HG03378 (cell line): ENCODE measurements at regions not wholly inside any gene's neighbourhood (a gene's known extent, or its start where the extent isn't known, plus 50 kb on each side); places are given as distances from the start of the nearest gene placed in this dataset.
A peak's percentile ranks its signal among the peaks of the same experiment; 100 is the strongest.
"Not testable (repeated sequence)": the region's sequence is repeated elsewhere in the genome, so short reads cannot be mapped to it uniquely, and the experiment has no call there.

Experiments used
- ATAC-seq: cut with Tn5 transposase; IDR thresholded peaks from one replicate; pipeline ENCODE4 v1.9.1; 2021; ENCODE audit warnings: mild to moderate bottlenecking, moderate library complexity; ENCODE audit not compliant: unreplicated experiment

DNA sequence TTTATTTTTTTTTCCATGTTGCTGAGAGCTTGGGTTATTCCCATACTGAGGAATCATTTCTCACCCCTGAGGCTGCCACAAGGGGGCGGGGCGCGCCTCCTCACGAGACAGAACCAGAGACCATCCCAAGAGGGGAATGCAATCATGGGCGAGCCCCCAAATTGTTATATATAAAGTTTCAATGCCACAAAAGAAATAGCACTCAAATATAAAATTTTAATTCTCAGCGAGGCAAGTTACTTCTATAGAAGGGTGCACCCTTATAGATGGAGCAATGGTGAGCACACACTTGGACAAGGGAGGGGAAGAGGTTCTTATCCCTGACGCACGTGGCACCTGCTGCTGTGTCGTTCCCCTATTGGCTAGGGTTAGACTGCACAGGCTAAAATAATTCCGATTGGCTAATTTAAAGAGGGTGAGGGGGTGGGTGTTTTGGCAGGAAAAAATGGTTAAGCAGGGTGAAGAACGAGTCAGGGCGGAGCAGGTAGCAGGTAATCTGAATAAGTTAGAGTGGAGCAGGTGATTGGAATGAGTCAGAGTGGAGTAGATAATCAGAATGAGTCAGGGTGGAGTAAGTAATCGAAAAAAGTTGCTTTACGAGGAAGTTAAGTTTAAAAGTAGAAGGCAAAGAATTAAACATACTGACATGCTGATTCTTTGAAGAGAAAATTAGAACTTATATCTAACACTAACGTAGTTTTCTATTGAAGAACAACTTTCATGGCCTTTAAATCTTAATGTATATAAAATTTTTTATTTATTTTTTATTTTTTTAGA is 177.5 kb downstream of the MTCL1 start:
- no peak for ATAC-seq

DNA sequence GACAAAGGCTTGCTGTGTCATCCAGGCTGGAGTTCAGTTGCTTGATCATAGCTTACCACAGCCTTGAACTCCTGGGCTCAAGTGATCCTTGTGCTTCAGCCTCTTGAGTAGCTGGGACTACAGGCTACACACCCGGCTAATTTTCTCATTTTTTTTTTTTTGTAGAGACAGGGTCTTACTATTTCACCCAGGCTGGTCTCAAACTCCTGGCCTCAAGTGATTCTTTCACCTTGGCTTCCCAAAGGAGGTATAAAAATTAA is 178.0 kb downstream of the MTCL1 start:
- no peak for ATAC-seq

DNA sequence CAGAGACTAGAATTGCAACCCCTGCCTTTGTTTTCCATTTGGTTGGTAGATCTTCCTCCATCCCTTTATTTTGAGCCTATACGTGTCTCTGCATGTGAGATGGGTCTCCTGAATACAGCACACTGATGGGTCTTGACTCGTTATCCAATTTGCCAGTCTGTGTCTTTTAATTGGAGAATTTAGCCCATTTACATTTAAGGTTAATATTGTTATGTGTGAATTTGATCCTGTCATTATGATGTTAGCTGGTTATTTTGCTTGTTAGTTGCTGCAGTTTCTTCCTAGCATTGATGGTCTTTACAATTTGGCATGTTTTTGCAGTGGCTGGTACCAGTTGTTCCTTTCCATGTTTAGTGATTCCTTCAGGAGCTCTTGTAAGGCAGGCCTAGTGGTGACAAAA is 182.5 kb downstream of the MTCL1 start:
- ATAC-seq: not testable (repeated sequence)

GRCh38 chr18:8889489-8889888 is 184.1 kb downstream of the MTCL1 start:
- no peak for ATAC-seq

DNA sequence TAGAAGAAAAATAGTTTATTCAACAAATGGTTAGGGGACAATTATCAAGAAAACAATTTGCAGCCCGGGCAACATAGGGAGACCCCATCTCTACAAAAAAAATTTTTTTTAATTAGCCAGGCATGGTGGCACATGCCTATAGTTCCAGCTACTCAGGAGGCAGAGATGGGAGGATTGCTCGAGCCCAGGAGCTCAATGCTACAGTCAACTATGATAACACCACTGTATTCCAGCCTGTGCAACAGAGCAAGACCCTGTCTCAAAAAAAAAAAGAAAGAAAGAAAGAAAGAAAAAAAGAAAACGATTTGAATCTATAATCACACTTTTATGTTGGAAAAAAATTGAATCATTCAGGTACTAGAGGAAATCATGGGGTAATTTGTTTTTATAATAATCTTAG is 185.1 kb downstream of the MTCL1 start:
- not testable (repeated sequence) for ATAC-seq

- ATAC-seq: no peak
Observed at GRCh38 chr18:8890957-8891464, 185.7 kb downstream of the MTCL1 start.

DNA sequence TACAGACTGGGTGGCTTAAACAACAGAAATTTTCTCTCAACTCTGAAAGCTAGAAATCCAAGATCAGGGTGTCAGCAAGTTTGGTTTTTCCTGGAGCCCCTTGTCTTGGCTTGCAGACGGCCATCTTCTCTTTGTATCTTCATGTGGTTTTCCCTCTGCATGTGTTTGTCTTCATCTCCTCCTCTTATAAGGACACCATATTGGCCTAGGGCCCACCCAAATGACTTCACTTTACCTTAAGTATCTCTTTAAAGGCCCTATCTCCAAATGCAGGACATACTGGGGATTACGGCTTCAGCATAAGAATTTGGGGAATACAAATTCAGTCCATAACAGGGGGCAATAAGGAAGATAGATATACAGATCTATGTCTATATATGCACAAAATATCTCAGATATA is 187.9 kb downstream of the MTCL1 start:
- no peak for ATAC-seq

DNA sequence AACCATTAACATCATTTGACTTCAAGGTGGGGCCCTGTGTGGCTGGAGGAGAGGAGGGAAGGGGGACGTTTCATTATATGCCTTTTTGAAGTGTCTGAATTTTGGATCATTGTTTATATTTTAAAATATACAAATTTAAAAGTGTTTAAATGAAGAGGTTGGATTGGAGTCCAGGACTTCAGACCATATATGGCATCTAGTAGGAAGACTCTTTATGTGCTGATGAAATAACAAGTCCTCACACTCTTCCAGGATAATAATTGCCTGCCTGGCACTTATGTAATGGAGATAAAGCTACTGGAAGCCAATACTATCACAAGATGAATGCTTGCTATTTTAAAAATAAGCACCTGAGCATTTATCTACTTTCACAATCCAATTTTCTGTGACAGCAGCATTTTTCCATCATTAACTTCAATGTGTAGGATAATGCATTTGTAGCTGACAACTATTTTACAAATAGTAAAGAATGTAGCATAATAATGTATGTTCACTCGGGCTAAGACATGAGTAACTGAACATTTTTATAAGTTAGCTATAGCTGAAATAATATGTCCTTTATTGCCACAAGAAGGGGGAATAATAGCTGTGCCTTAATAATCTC is 188.4 kb downstream of the MTCL1 start:
- no peak for ATAC-seq

DNA sequence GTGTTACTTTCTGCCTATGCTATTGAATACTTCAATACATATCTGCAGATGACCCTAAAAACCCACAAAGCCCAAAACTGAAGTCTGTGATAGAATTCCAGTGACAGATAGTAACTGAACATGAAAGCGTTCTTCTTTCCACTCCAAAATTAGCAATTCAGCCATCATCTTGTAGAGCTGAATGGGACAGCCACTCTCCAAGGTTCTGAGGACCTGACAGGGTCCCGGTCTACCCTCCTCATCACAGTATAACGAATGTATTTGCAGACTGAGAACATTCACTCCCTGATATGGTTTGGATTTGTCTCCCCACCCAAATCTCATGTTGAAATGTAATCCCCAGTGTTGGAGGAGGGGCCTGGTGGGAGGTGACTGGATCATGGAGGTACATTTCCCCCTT is 189.5 kb downstream of the MTCL1 start:
- no peak for ATAC-seq

DNA sequence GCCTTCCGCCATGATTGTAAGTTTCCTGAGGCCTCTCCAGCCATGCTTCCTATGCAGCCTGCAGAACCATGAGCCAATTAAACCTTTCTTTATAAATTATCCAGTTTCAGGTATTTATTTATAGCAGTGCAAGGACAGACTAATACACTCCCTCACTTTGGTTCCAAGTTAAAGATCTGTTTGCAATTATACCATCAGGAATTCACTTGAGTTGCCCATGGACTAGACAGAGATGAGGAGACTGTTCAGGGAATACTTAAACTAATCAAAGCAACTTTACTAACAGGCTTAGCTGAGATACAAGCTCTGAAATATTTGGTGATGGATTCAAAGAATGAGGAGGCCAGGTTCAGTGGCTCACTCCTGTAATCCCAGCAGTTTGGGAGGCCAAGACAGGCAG is 190.0 kb downstream of the MTCL1 start:
- ATAC-seq: no peak

DNA sequence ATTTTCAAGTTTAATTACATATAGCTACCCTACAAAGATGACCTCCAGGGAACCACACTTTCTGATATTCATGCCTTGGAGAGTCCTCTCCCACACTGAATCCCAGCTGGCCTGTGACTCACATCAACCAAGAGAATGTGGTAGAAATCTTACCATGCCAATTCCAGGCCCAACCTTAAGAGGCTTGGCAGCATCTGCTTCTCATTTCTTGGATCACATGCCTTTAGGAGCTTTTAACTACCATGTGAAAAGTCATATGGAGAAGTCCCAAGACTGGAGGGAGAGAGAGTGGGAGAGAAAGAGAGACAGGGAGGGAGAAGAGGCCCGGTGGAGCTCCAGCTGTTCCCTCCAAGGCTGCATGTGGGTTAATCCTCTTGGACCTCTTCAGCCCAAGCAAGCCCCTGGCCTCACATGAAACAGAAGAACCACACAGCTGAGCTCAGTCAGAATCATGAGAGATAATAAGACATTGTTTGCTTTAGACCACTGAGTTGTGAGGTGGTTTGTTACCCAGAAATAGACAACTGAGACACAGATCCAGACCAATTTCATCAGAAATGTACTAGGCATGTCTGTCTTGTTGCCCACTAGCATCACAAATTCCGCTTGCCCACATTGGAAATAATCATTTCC is 190.7 kb downstream of the MTCL1 start:
- ATAC-seq: no peak

GRCh38 chr18:8899000-8899399 is 193.6 kb downstream of the MTCL1 start:
- ATAC-seq: no peak

DNA sequence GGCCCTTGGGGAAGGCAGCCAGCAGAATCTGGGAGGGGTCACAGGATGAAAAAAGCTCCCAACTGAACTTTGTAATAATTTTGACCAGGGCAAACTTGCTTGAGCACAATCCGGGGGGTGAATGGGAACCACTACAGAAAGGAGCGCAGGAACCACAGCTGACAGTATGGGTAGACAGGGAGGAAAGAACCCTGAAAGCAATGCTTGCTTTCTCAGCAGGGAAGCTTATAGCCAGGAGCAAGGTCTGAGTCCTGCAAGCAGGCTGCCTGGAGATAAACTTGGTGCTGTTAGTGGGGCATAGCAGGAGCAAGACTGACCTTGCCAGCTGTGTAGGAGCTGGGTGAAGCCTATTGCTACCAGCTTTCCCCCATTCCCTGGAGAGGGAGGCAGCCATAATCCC is 195.2 kb downstream of the MTCL1 start:
- ATAC-seq: no peak

- no peak for ATAC-seq
Observed at GRCh38 chr18:8901019-8901418, 195.7 kb downstream of the MTCL1 start.

GRCh38 chr18:8904316-8904715 is 198.2 kb upstream of the NDUFV2 start:
- ATAC-seq: no peak

DNA sequence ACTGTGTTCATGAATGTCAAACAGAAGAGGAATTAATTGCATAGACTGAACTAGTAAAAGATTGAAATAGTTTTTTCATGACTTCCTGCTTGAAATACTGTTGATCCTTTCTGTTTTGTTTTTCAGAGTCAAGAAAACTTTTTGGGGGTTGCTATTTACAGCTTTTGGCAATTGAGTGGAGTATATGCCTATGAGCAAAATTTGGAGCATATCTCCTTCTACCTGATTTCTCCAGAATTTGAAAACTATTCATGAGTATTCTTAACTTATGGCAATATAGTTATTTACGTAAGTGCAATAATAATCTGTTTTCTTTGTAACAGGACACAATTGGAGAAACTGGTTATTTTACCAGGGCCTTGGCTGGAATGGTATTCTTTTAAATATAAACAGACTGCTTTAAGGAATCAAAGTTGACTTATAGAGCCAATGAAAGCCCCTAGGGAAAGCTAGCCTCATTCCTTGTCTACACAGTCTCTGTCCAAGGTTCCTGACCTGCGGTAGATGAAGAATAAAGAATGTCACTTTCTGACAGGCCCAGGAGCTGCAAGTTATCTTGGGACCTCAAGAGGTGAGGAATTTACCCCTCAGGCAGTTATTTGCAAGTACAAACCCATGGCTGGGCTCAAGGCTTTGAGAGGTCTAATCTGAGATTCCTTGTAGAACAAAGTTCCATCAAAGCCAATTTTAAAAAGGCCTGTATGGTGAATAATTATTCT is 193.5 kb upstream of the NDUFV2 start:
- ATAC-seq: no peak

- no peak for ATAC-seq
Observed at GRCh38 chr18:8910186-8910822, 192.2 kb upstream of the NDUFV2 start.

- ATAC-seq: no peak
Observed at GRCh38 chr18:8910843-8911242, 191.7 kb upstream of the NDUFV2 start.

GRCh38 chr18:8911408-8912340 is 190.8 kb upstream of the NDUFV2 start:
- peak; percentile 25 for ATAC-seq
